Testis (tissue), 2 donors: ENCODE measurements at regions not wholly inside any gene's neighbourhood (a gene's known extent, or its start where the extent isn't known, plus 50 kb on each side); places are given as distances from the start of the nearest gene placed in this dataset.
A peak's percentile ranks its signal among the peaks of the same experiment; 100 is the strongest.

Source experiments
- DNase-seq: peaks from one replicate; pipeline ENCODE4 v3.0.0-alpha.2; 2019
- H3K27ac ChIP-seq, 2 donors: fragments of 200-600 bp; sonication (generic); one replicate each; pipeline ENCODE4 v1.5.1; 2019
- H3K27me3 ChIP-seq: fragments of 200-600 bp; sonication (generic); one replicate; pipeline ENCODE4 v1.5.1; 2019
- H3K36me3 ChIP-seq: fragments of 200-600 bp; sonication (generic); one replicate; pipeline ENCODE4 v1.5.1; 2017; ENCODE audit warnings: low read depth; ENCODE audit errors: missing control alignments
- H3K4me1 ChIP-seq: fragments of 200-600 bp; sonication (generic); one replicate; pipeline ENCODE4 v1.5.1; 2019
- H3K4me3 ChIP-seq, 2 donors: fragments of 200-600 bp; sonication (generic); one replicate each; pipeline ENCODE4 v1.5.1; 2017 to 2019
- H3K9me3 ChIP-seq: fragments of 200-600 bp; sonication (generic); one replicate; pipeline ENCODE4 v1.5.1; 2017
- CTCF ChIP-seq, 3 experiments: fragments of 450-650 bp in 2 of 3; fragments of 200-600 bp in 1 of 3; sonication (generic) in 1 of 3; IDR thresholded peaks; one replicate each; pipeline ENCODE4 v1.5.1; 2016 to 2019; ENCODE audit warnings: antibody characterized with exemption in 3 of 3, mild to moderate bottlenecking in 2 of 3, moderate library complexity in 1 of 3
- POLR2A ChIP-seq: fragments of 450-650 bp; IDR thresholded peaks from one replicate; pipeline ENCODE4 v1.6.1; 2017; ENCODE audit warnings: antibody characterized with exemption, mild to moderate bottlenecking, moderate library complexity
- WGBS, 2 donors: methylation state at CpG; one replicate each; pipeline ENCODE4 v1.1.5; 2018; 5-methylcytosine and 5-hydroxymethylcytosine counted together
- intact Hi-C: fragments of 100-400 bp; cut with DNase I; formaldehyde crosslinking; loops from one replicate; pipeline ENCODE4 v1.15.1; 2023; ENCODE audit warnings: low total_unique reads

- Histone ChIP-seq H3K9me3 (no peaks in the 10 kb centered on the region), H3K27ac (no peak overlapping the region), H3K36me3 (no peaks in the 10 kb centered on the region), H3K27me3 (no peaks in the 10 kb centered on the region), H3K4me3 (no peak overlapping the region), H3K4me1 (no peaks in the 10 kb centered on the region)
- 63 to 71% methylated on average over 8 of the region's 8 CpGs for WGBS, 2 donors
- TF ChIP-seq CTCF (IDR thresholded peaks at IDR 0.05) (no peak), POLR2A (no peak)
- DNase-seq: peak; percentile 33
- intact Hi-C loops: no loop called here
These were observed 95.5 kb downstream of the THNSL2 start for GRCh38 chr2:88265352-88266303.

GRCh38 chr2:88263861-88264260 is 93.7 kb downstream of the THNSL2 start:
- H3K27me3 ChIP-seq: no peaks in the 10 kb centered on the region
- TF ChIP-seq CTCF (IDR thresholded peaks at IDR 0.05): no peak
- no peak for TF ChIP-seq POLR2A
- intact Hi-C loops: no loop called here
- no peak for DNase-seq
- H3K36me3 ChIP-seq: no peaks in the 10 kb centered on the region
- WGBS, 2 donors: 90 to 92% methylated on average over 5 of the region's 5 CpGs
- H3K4me1 ChIP-seq: no peaks in the 10 kb centered on the region
- H3K9me3 ChIP-seq: no peaks in the 10 kb centered on the region
- no peak overlapping the region for H3K4me3 ChIP-seq
- H3K27ac ChIP-seq: no peak overlapping the region

GRCh38 chr2:88261725-88262124 is 91.6 kb downstream of the THNSL2 start:
- Histone ChIP-seq H3K27me3 (no peaks in the 10 kb centered on the region), H3K27ac (no peak overlapping the region), H3K36me3 (no peaks in the 10 kb centered on the region), H3K9me3 (no peaks in the 10 kb centered on the region), H3K4me3 (no peak overlapping the region), H3K4me1 (no peaks in the 10 kb centered on the region)
- WGBS, 2 donors: 77 to 78% methylated on average over 4 of the region's 4 CpGs
- TF ChIP-seq CTCF (IDR thresholded peaks at IDR 0.05): no peak
- TF ChIP-seq POLR2A: no peak
- intact Hi-C loops: no loop called here
- DNase-seq: no peak

GRCh38 chr2:88258208-88258607 is 88.1 kb downstream of the THNSL2 start:
- WGBS, 2 donors: 59 to 63% methylated on average over 2 of the region's 2 CpGs
- no peak for DNase-seq
- no peak for TF ChIP-seq CTCF (IDR thresholded peaks at IDR 0.05)
- TF ChIP-seq POLR2A: no peak

More at GRCh38 chr2:88258208-88258607, 88.1 kb downstream of the THNSL2 start:
- H3K27me3 ChIP-seq: no peaks in the 10 kb centered on the region
- intact Hi-C loops: no loop called here
- no peaks in the 10 kb centered on the region for H3K4me1 ChIP-seq
- no peaks in the 10 kb centered on the region for H3K36me3 ChIP-seq
- no peak overlapping the region for H3K4me3 ChIP-seq
- no peak overlapping the region for H3K27ac ChIP-seq
- H3K9me3 ChIP-seq: no peaks in the 10 kb centered on the region
